Spleen (tissue), 7 donors: ENCODE measurements at regions not wholly inside any gene's neighbourhood (a gene's known extent, or its start where the extent isn't known, plus 50 kb on each side); places are given as distances from the start of the nearest gene placed in this dataset.

ENCODE experiments used
- CTCF ChIP-seq, 11 experiments: fragments of 200-600 bp in 7 of 11; fragments of 450-650 bp in 4 of 11; sonication (generic) in 4 of 11; IDR thresholded peaks in 8 of 11; conservative IDR thresholded peaks in 3 of 11; 1 replicate in 7 of 11; 2 replicates in 4 of 11; pipeline versions ENCODE4 v1.4.0 to v1.8.0; 2016 to 2021; ENCODE audit warnings: antibody characterized with exemption in 11 of 11, inconsistent platforms in 4 of 11, mild to moderate bottlenecking in 1 of 11
- POLR2A ChIP-seq, 3 donors: fragments of 450-650 bp; IDR thresholded peaks; one replicate each; pipeline ENCODE4 v1.5.1; 2017; ENCODE audit warnings: antibody characterized with exemption in 3 of 3, mild to moderate bottlenecking in 1 of 3
- POLR2AphosphoS5 ChIP-seq, 3 donors: sonication (generic); formaldehyde crosslinking; IDR thresholded peaks; one replicate each; pipeline ENCODE4 v1.5.1; 2017; ENCODE audit warnings: antibody characterized with exemption in 3 of 3
- donor health status: DM: no; HTN: no; CAD: no; lungs with moderate emphysema.
- donor health status: DM: no; HTN: no; CAD: no.
- donor health status: DM: no; HTN: no; CAD: no.

- no peak for TF ChIP-seq POLR2A (IDR thresholded peaks at IDR 0.05)
- no peak for TF ChIP-seq CTCF (IDR thresholded peaks at IDR 0.05 in 8 of 11, conservative IDR thresholded peaks at IDR 0.05 in 3 of 11)
- TF ChIP-seq POLR2AphosphoS5 (IDR thresholded peaks at IDR 0.05): no peak
Observed at GRCh38 chr18:73784853-73785252, 362.8 kb downstream of the FBXO15 start.
